Activated CD4-positive, CD25-positive, alpha-beta regulatory T cell treated with anti-CD3 and anti-CD28 coated beads, Interleukin-2, amount 50 U/mL, for 24 hours (primary cell): ENCODE measurements at regions not wholly inside any gene's neighbourhood (a gene's known extent, or its start where the extent isn't known, plus 50 kb on each side); places are given as distances from the start of the nearest gene placed in this dataset.
A peak's percentile ranks its signal among the peaks of the same experiment; 100 is the strongest.
"Not testable (repeated sequence)": the region's sequence is repeated elsewhere in the genome, so short reads cannot be mapped to it uniquely, and the experiment has no call there.

Experiments
- ATAC-seq, 2 donors: fragments of 150-1000 bp; cut with Tn5 transposase; one replicate each; pipeline ENCODE4 v1.10.0; 2021; ENCODE audit warnings: mild to moderate bottlenecking in 1 of 2, moderate library complexity in 1 of 2

GRCh38 chr5:97545446-97545845 is 362.4 kb upstream of the RIOK2 start:
- no peak for ATAC-seq

DNA sequence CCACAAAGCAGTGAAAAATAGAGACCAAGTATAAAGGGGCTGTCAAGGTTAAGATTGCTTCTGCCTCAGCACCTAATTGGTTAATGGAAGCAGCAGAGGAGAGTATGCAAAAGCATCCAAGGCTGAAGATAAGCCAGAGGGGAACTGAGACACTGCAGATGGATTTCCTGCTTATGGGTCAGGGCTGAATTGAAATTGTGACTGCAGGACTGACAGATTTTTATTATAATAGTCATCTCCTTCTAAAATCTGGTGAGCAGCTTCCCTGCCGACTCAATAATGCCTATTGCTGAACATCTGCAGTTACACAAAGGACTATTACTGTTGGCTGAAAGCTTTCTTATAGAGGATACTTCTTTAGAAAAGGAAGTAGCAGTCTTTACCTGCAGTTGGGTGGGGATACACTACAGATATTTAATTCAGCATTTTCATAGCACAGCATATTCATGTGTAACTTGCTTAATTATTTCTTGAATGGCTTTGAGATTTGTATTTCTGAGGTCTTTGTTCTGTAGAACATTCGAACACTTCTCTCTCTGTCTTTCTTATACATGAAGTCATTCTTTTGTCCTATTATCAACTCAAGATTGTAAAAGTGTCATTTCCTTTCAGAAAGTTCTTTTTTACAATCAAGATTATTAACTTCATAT is 363.0 kb upstream of the RIOK2 start:
- no peak for ATAC-seq

DNA sequence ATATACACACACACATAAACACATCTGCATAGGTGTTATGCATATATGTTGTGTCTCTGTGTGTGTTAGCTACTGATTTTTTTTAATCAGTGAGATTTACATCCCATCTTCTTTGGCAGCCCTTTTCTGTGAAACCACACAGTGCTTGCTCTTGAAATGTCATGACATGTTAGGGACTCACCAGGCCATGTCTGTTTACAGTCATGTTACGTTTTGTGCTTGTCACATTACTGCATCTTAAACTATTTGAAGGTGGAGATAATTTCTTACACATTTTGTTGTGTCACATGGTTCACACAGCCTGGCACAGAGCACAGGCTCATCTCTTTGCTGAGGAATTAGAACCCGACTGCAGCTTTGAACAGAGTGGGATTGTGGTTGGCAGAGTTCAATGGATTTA is 364.4 kb upstream of the RIOK2 start:
- peak; percentile 14 to 22 for ATAC-seq

GRCh38 chr5:97547999-97548738 is 365.1 kb upstream of the RIOK2 start:
- ATAC-seq: peak; percentile 53 to 68

GRCh38 chr5:97548739-97549080 is 365.7 kb upstream of the RIOK2 start:
- peak in 1 of 2 donors; percentile 15 for ATAC-seq

DNA sequence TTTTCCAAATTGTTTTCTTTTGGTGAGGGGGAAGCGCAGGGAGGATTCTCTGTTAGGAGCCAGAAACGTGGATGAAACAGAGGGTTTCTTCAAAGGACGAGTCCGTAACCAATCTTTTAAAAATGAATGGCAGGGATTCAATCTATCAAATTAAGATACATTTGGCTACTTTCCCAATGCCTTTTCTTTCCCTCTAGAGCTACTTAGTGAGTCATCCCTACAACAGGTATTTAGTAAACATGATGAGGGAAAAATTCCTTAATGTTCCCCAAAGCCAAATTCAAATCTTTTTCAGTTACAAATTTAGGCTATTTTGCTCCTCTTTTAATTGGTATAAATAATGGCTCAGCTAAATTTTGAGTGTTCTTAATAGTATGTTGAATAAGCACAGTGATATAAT is 366.4 kb upstream of the RIOK2 start:
- no peak for ATAC-seq

DNA sequence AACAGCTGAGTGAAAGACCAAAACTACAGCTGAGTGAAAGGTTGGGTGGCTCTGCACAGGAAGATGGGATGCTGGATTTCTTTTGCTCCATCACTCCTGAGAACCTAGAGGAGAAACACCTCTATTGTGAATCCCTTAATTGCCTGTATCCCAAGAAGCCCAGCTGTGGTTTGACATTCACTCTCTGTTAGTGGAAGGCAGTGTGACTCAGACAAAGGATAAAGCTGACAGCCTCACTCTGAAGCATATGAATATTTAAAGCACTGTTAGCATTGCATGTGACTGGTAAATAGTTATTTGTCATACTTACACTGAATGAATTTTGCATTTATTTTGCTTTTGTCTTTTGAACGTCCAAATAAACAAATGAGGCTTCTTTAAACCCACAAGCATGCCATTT is 367.1 kb upstream of the RIOK2 start:
- ATAC-seq: peak; percentile 34

DNA sequence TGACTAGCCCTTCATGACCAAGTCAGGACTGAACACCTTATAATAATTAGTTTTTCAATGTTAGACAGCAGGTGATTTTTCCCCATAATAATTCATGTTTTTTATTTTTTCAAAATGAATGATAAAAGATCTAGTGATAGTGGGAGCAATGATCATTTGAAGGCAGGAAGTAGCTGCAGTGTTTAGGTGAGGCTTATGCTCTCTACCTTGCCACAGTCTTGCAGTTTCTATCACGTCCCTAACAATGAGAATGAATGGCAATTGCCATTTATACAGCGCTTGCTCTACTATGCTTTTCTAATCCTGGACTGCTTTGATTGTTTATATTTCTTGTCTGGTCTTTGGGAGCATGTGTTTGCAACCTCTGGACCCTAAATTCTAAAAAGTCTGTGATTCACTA is 367.8 kb upstream of the RIOK2 start:
- no peak for ATAC-seq

- ATAC-seq: no peak
Observed at GRCh38 chr5:97553604-97554452, 370.8 kb upstream of the RIOK2 start.

- no peak for ATAC-seq
Observed at GRCh38 chr5:97554977-97555643, 372.1 kb upstream of the RIOK2 start.

- no peak for ATAC-seq
Observed at GRCh38 chr5:97555644-97555981, 372.6 kb upstream of the RIOK2 start.

DNA sequence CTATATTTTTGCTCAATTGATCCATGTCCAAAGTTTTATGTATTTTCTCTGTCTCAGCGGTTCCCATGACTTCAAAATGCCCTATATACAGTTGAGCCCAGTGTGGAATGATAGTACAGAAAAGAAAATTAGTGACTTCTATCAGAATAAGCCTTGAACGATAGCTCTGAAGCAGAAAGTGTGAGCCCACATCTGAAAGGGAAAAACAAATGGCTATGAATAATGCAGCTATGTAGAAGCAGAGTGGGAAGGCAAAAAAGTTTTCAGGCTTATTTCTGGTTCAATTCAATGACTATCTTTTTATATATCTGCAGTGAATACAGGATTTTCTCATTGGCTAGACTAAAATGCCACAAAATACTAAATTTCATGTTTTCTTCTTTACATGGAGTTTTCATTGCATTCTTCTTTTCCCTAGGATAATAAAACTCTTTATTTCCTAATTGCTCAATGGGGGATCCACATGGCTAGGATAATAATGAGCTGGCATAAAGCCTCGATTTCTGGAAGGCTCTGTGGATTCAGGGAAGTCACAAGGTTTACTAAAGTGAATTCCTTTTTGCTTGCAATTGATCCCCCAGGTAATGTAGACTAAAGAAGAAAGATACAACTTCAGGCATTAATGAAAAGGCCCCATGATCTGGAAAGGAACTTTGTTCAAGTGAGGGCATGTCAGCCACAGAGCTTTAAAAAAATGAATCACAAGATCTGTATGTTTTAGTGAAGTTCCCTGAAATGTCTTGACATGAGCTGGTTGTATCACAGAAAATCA is 377.0 kb upstream of the RIOK2 start:
- ATAC-seq: no peak

GRCh38 chr5:97560599-97560993 is 377.5 kb upstream of the RIOK2 start:
- no peak for ATAC-seq

DNA sequence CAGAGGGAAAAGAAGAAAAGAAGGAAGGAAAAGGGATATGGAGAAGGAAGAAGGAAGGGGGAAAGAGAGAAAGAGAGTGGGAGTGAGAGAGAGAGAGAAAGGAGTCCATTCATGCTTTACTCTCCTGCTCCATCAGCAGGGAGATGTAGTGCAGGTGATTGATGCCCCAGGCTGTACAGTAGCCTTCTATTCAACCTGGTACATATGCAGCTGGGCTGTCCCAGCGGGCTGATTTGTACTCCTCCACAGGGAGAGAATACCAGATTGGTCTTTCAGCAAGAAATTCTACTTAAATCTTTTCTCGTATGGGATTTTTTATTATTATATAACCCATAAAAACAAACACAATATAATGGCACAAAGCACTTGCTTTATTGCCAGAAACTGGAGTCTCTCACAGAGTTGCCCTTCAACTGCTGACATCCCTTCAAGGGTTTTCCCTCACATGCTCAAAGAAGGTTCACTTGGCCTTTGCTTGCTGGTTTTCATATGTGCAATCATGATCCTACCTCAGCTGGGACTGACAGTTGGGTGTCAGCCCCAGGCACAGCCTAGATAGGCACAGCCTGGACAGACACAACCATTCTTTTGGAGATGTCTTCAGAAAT is 380.1 kb upstream of the RIOK2 start:
- ATAC-seq: no peak

- ATAC-seq: no peak
Observed at GRCh38 chr5:97568382-97568781, 385.3 kb upstream of the RIOK2 start.

DNA sequence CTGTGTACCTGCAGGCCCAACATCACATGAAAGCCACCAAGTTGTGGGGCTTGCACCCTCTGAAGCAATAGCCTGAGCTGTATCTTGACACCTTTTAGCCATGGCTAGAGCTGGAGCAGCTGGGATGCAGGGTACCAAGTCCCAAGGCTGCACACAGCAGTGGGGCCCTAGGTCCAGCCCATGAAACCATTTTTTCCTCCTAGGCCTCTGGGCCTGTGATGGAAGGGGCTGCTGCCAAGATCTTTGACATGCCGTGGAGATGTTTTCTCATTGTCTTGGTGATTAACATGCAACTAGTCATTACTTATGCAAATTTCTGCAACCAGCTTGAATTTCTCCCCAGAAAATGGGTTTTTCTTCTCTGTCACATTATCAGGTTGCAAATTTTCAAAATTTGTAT is 387.2 kb upstream of the RIOK2 start:
- no peak for ATAC-seq

DNA sequence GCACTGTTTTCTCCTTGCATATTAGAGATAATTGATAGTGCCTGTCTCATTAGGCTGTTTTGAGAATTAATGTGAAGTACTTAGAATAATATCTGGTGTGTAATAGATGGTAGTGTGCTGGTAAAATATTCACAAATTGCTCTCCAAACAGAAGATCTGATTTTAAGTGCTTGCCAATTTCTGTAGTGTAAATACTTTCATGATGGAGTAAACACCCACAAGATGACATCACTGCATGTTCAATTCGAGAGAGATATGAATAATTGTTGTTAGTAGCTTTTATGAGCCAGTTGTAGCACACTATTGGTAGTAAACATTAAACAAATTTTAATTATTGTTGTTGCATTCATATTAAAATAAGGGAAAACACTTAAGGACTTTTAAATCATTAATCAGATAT is 392.3 kb upstream of the RIOK2 start:
- no peak for ATAC-seq

GRCh38 chr5:97576956-97577355 is 393.9 kb upstream of the RIOK2 start:
- ATAC-seq: no peak

GRCh38 chr5:97579977-97580376 is 396.9 kb upstream of the RIOK2 start:
- not testable (repeated sequence) for ATAC-seq

DNA sequence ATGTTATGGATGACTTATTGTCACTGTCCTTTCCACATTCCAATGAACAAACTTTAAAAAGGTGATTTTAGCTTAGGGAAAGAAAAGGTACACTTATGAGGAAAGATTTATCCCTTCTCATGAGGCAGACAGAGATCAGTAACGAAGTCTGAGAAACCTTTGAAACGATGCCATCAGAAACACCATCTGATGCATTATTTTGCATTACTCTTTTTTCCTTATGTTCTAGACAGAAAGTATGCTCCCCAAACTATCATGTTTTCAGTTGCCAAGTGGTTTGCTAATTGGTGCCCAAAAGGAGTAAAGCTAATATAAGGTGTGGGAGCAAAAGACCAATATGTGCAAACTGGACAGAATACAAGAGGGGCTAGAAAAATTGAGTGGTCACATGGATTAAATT is 397.7 kb upstream of the RIOK2 start:
- ATAC-seq: no peak

- no peak for ATAC-seq
Observed at GRCh38 chr5:97591781-97592180, 408.7 kb upstream of the RIOK2 start.

DNA sequence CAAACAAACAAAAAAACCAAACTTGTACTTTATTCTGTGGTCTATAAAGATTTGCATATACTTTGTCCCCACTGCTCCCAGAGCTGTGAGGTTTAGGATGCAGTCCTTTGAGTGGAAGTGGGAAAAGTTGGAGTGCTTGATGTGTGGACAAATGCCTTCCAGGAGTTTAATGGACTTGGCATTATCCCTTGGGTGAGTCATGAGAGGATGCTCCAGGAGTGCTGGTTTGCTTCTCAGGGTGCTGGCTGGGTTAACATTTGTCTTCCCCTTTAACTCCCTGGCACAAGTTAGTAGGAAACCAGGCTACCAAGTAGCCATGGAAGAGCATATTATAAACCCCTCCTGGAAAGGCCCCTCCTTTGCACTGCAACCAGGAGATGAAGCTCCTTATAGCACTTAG is 417.4 kb upstream of the RIOK2 start:
- ATAC-seq: no peak
